ENCODE measurements at regions not wholly inside any gene's neighbourhood (a gene's known extent, or its start where the extent isn't known, plus 50 kb on each side); places are given as distances from the start of the nearest gene placed in this dataset.

- TF ChIP-seq MAX (IDR thresholded peaks at IDR 0.05; ENCODE audit: low read depth, low read length): no peak
- no peak for TF ChIP-seq CTCF (IDR thresholded peaks at IDR 0.05; ENCODE audit: low read depth, low read length)
- TF ChIP-seq MYC (IDR thresholded peaks at IDR 0.05; ENCODE audit: low read depth, low read length): no peak
- no peak for TF ChIP-seq POLR2A (IDR thresholded peaks at IDR 0.05; ENCODE audit: extremely low read depth, insufficient read length)
- H3K4me3 ChIP-seq (ENCODE audit: low read depth, low read length): no peak overlapping the region
- no peak for DNase-seq (ENCODE audit: low read depth)
These were observed 242.2 kb upstream of the ACTBL2 start for GRCh38 chr5:57724836-57725235.

DNA sequence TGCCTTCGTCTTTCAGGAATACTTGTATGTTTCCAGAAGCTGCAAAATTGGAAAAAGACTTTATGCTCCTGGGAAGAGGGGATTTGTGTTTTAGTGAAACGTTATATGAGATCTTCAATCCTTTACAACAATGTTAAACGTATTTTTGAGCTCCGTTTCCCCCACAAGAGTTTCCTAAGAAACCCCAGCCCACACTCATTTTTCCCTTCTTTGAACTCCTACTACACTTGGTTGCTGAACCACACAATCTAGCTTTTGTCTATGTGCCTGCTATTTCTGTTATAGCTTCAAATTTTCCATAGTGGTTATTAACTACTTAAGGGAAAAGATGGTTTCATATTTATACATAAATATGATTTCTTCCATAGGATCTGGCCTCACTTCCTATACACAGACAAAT, 238.6 kb upstream of the ACTBL2 start:
- no peak for DNase-seq (ENCODE audit: low read depth)
- TF ChIP-seq MAX (IDR thresholded peaks at IDR 0.05; ENCODE audit: low read depth, low read length) (no peak), CTCF (IDR thresholded peaks at IDR 0.05; ENCODE audit: low read depth, low read length) (no peak), MYC (IDR thresholded peaks at IDR 0.05; ENCODE audit: low read depth, low read length) (no peak), POLR2A (IDR thresholded peaks at IDR 0.05; ENCODE audit: extremely low read depth, insufficient read length) (no peak)
- H3K4me3 ChIP-seq (ENCODE audit: low read depth, low read length): no peak overlapping the region

GRCh38 chr5:57720656-57721055, 238.0 kb upstream of the ACTBL2 start:
- TF ChIP-seq MAX (IDR thresholded peaks at IDR 0.05; ENCODE audit: low read depth, low read length) (no peak), MYC (IDR thresholded peaks at IDR 0.05; ENCODE audit: low read depth, low read length) (no peak), CTCF (IDR thresholded peaks at IDR 0.05; ENCODE audit: low read depth, low read length) (no peak), POLR2A (IDR thresholded peaks at IDR 0.05; ENCODE audit: extremely low read depth, insufficient read length) (no peak)
- no peak for DNase-seq (ENCODE audit: low read depth)
- no peak overlapping the region for H3K4me3 ChIP-seq (ENCODE audit: low read depth, low read length)

DNA sequence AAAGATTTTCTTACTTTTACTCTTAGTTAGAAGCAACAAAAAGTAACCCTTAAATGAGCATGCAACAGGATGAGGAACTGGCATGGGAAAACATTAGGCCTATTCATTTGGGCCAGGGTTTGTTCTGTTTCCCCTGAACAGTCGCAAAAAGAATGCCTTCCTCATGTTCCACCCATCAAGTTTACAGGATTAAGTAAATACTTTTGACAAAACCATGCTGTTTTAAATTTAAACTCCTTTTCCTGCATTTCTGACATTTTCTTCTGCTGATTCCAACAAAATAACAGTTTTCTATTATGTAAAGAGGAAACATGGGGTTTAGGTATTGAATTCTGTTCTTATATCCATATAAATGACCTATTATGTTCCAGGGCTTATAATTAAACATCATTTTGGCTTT, 236.6 kb upstream of the ACTBL2 start:
- TF ChIP-seq MAX (IDR thresholded peaks at IDR 0.05; ENCODE audit: low read depth, low read length): no peak
- TF ChIP-seq MYC (IDR thresholded peaks at IDR 0.05; ENCODE audit: low read depth, low read length): no peak
- no peak for TF ChIP-seq POLR2A (IDR thresholded peaks at IDR 0.05; ENCODE audit: extremely low read depth, insufficient read length)
- no peak for TF ChIP-seq CTCF (IDR thresholded peaks at IDR 0.05; ENCODE audit: low read depth, low read length)
- H3K4me3 ChIP-seq (ENCODE audit: low read depth, low read length): no peak overlapping the region
- no peak for DNase-seq (ENCODE audit: low read depth)

DNA sequence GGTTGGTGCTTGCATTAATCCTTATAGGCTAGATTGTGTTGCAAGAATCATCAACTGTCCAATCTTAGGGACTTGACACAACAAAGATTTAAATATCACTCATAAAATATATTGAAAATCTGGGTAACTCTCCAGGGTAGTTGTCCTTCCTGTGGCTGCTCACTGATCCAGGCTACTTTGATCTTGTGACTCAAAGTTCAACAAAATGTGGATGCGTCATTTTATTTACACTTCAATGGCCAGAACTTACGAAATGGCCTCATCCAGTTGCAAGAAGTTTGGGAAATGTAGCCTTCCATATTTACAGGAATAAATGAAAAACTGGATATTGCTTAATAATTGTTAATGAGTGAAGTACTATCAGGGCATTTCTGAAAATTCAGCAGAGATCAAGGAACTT, 235.5 kb upstream of the ACTBL2 start:
- H3K4me3 ChIP-seq (ENCODE audit: low read depth, low read length): no peak overlapping the region
- no peak for DNase-seq (ENCODE audit: low read depth)
- TF ChIP-seq MAX (IDR thresholded peaks at IDR 0.05; ENCODE audit: low read depth, low read length) (no peak), MYC (IDR thresholded peaks at IDR 0.05; ENCODE audit: low read depth, low read length) (no peak), POLR2A (IDR thresholded peaks at IDR 0.05; ENCODE audit: extremely low read depth, insufficient read length) (no peak), CTCF (IDR thresholded peaks at IDR 0.05; ENCODE audit: low read depth, low read length) (no peak)

DNA sequence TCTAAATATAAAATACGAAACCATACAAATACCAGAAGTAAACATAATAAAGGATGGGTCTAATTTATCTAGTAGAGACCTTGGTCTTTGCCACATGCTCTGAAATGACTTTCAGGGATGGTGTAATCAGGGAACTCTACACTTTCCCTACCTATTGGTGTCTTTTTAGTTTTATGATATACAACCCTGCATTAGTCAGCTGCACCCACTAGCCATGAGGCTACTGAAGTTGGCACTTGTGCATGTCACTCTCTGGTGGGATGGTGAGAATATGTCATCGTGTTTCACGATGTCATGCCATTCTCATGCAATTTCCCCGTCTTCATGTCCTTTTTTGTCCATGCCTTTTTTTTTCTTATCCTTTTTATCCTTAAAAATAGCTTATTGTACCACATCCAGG, 234.9 kb upstream of the ACTBL2 start:
- TF ChIP-seq MAX (IDR thresholded peaks at IDR 0.05; ENCODE audit: low read depth, low read length) (no peak), POLR2A (IDR thresholded peaks at IDR 0.05; ENCODE audit: extremely low read depth, insufficient read length) (no peak), CTCF (IDR thresholded peaks at IDR 0.05; ENCODE audit: low read depth, low read length) (no peak), MYC (IDR thresholded peaks at IDR 0.05; ENCODE audit: low read depth, low read length) (no peak)
- no peak for DNase-seq (ENCODE audit: low read depth)
- H3K4me3 ChIP-seq (ENCODE audit: low read depth, low read length): no peak overlapping the region
